ENCODE measurements at regions not wholly inside any gene's neighbourhood (a gene's known extent, or its start where the extent isn't known, plus 50 kb on each side); places are given as distances from the start of the nearest gene placed in this dataset.

DNA sequence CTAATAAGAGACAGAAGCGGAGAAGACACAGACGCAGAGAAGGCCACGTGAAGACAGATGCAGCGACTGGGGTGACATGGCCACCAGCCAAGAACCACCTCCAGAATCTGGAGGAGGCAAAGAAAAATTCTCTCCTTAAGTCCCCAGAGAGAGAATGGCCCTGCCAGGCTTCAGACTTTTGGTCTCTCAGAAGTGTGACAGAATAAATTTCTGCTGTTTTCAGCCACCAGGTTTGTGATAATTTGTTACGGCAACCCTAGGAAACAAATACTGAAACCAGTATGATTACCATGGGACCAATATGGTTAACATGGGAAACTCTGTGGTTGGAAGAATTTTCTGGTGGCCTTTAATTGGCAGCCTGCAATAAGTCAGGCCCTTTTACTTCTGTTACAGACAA, 63.9 kb upstream of the DOCK9 start:
- no peak overlapping the region for H3K4me3 ChIP-seq (ENCODE audit: low read length)
- peaks cover 50% of the 10 kb centered on the region for H3K27me3 ChIP-seq (ENCODE audit: control insufficient read depth, low read length)
- H3F3A ChIP-seq (ENCODE audit: control insufficient read depth, insufficient read depth) = no peaks in the 10 kb centered on the region
- H3K36me3 ChIP-seq (ENCODE audit: control insufficient read depth, low read length) = no peaks in the 10 kb centered on the region
- H3K9me2 ChIP-seq (replicated peaks; ENCODE audit: control insufficient read depth, low read length) = no peaks in the 10 kb centered on the region
- no peaks in the 10 kb centered on the region for H4K20me1 ChIP-seq (ENCODE audit: control insufficient read depth, insufficient read depth, low read depth, low read length)
- no peak for TF ChIP-seq EZH2phosphoT487 (IDR thresholded peaks at IDR 0.05; ENCODE audit: borderline replicate concordance, low read length)
- TF ChIP-seq, protein P1, sequence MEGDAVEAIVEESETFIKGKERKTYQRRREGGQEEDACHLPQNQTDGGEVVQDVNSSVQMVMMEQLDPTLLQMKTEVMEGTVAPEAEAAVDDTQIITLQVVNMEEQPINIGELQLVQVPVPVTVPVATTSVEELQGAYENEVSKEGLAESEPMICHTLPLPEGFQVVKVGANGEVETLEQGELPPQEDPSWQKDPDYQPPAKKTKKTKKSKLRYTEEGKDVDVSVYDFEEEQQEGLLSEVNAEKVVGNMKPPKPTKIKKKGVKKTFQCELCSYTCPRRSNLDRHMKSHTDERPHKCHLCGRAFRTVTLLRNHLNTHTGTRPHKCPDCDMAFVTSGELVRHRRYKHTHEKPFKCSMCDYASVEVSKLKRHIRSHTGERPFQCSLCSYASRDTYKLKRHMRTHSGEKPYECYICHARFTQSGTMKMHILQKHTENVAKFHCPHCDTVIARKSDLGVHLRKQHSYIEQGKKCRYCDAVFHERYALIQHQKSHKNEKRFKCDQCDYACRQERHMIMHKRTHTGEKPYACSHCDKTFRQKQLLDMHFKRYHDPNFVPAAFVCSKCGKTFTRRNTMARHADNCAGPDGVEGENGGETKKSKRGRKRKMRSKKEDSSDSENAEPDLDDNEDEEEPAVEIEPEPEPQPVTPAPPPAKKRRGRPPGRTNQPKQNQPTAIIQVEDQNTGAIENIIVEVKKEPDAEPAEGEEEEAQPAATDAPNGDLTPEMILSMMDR (IDR thresholded peaks at IDR 0.05; ENCODE audit: low read depth, low read length, poor library complexity, severe bottlenecking) = no peak
- no peaks in the 10 kb centered on the region for H3K9me3 ChIP-seq (ENCODE audit: control insufficient read depth, insufficient read depth, low read length)
- H3K27ac ChIP-seq (ENCODE audit: low read depth, low read length) = no peak overlapping the region
- no peak overlapping the region for H3K4me2 ChIP-seq (ENCODE audit: low read length)
- H3K4me1 ChIP-seq (ENCODE audit: control insufficient read depth, low read length) = peaks cover 9% of the 10 kb centered on the region
- no peaks in the 10 kb centered on the region for H3K79me2 ChIP-seq (ENCODE audit: control insufficient read depth, low read length)

DNA sequence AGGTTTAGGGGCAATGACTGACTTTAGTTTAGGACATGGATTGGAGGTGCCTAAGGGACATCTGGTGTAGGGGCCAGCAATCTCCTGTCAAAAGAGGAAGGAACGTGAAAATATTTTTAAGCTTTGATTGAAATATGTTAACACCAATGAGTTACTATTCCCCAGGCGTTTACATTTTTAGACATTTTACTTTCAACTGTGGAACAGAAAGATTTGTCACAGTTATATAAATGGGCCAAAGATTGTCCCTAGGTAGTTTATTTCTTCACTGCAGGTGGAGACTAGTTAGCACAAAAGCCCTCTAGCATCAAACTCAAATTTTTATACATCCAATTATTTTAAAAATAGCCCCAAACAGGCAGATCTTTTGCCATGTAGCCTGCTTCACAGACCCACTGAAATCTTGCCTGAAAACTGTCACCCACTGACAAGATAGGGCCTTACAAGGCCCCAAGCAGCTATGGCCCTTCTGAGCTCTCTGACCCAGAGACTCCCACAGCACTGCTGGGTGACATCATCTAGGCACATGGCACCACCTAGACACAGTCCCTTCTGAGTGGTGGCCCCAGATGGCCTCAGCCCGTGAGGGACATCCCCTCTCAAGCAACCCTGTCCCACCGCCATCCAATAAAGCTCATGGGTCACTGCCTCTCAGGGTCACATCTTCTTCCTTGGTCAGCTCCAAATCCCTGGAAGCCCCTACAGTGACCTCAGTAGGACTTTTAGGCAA, 64.8 kb upstream of the DOCK9 start:
- no peaks in the 10 kb centered on the region for H3K9me3 ChIP-seq (ENCODE audit: control insufficient read depth, insufficient read depth, low read length)
- H3K4me1 ChIP-seq (ENCODE audit: control insufficient read depth, low read length) = peaks cover 9% of the 10 kb centered on the region
- no peak overlapping the region for H3K27ac ChIP-seq (ENCODE audit: low read depth, low read length)
- H3K36me3 ChIP-seq (ENCODE audit: control insufficient read depth, low read length) = no peaks in the 10 kb centered on the region
- H3K4me3 ChIP-seq (ENCODE audit: low read length) = no peak overlapping the region
- no peak overlapping the region for H3K4me2 ChIP-seq (ENCODE audit: low read length)
- H3K27me3 ChIP-seq (ENCODE audit: control insufficient read depth, low read length) = peaks cover 50% of the 10 kb centered on the region
- no peaks in the 10 kb centered on the region for H3K79me2 ChIP-seq (ENCODE audit: control insufficient read depth, low read length)
- H4K20me1 ChIP-seq (ENCODE audit: control insufficient read depth, insufficient read depth, low read depth, low read length) = no peaks in the 10 kb centered on the region
- no peaks in the 10 kb centered on the region for H3F3A ChIP-seq (ENCODE audit: control insufficient read depth, insufficient read depth)
- H3K9me2 ChIP-seq (replicated peaks; ENCODE audit: control insufficient read depth, low read length) = no peaks in the 10 kb centered on the region
- TF ChIP-seq, protein P1 (IDR thresholded peaks at IDR 0.05; ENCODE audit: low read depth, low read length, poor library complexity, severe bottlenecking) = no peak
- TF ChIP-seq EZH2phosphoT487 (IDR thresholded peaks at IDR 0.05; ENCODE audit: borderline replicate concordance, low read length) = no peak

DNA sequence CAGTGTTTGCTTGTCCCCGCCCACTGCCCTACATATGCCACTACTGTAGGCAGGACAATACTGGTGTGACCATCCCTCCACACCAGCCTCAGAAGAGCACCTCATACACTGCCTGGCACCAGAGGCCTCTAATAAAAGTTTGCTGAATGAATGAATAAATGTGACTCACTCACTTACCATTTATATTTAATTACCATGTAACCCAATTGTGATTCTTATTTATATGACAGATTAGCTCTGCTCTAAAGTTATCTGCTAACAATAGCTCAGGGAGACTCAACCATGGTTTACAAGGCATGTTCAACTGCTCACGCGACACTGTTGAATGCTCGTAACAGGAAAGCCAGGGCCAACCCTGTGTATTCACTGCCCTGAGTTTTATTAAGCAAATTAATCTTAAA, 66.0 kb upstream of the DOCK9 start:
- Histone ChIP-seq H3K27me3 (ENCODE audit: control insufficient read depth, low read length) (peaks cover 50% of the 10 kb centered on the region), H3F3A (ENCODE audit: control insufficient read depth, insufficient read depth) (no peaks in the 10 kb centered on the region), H3K27ac (ENCODE audit: low read depth, low read length) (no peak overlapping the region), H4K20me1 (ENCODE audit: control insufficient read depth, insufficient read depth, low read depth, low read length) (no peaks in the 10 kb centered on the region), H3K4me1 (ENCODE audit: control insufficient read depth, low read length) (peaks cover 9% of the 10 kb centered on the region), H3K36me3 (ENCODE audit: control insufficient read depth, low read length) (no peaks in the 10 kb centered on the region), H3K4me3 (ENCODE audit: low read length) (no peak overlapping the region), H3K79me2 (ENCODE audit: control insufficient read depth, low read length) (no peaks in the 10 kb centered on the region), H3K9me2 (replicated peaks; ENCODE audit: control insufficient read depth, low read length) (no peaks in the 10 kb centered on the region), H3K9me3 (ENCODE audit: control insufficient read depth, insufficient read depth, low read length) (no peaks in the 10 kb centered on the region), H3K4me2 (ENCODE audit: low read length) (no peak overlapping the region)
- TF ChIP-seq, protein P1 (IDR thresholded peaks at IDR 0.05; ENCODE audit: low read depth, low read length, poor library complexity, severe bottlenecking) = no peak
- TF ChIP-seq EZH2phosphoT487 (IDR thresholded peaks at IDR 0.05; ENCODE audit: borderline replicate concordance, low read length) = no peak
